Fibroblast of mammary gland (primary cell): ENCODE measurements at regions not wholly inside any gene's neighbourhood (a gene's known extent, or its start where the extent isn't known, plus 50 kb on each side); places are given as distances from the start of the nearest gene placed in this dataset.

Experiments
- DNase-seq: peaks from one replicate; pipeline ENCODE4 v3.0.0-alpha.2; 2010; ENCODE audit warnings: low read depth
- H3K4me3 ChIP-seq: 2 replicates; pipeline ENCODE4 v1.5.1; 2011; ENCODE audit warnings: low read depth, mild to moderate bottlenecking, low read length, moderate library complexity; ENCODE audit not compliant: control insufficient read depth
- CTCF ChIP-seq: conservative IDR thresholded peaks from 2 replicates; pipeline ENCODE4 v1.5.1; 2011; ENCODE audit warnings: low read depth, low read length, inconsistent platforms; ENCODE audit not compliant: control insufficient read depth, insufficient read depth

- DNase-seq = no peak
- H3K4me3 ChIP-seq = no peak overlapping the region
- TF ChIP-seq CTCF = no peak
These were observed 214.8 kb upstream of the RAB6C start for GRCh38 chr2:129764376-129765325.

- TF ChIP-seq CTCF = no peak
- no peak overlapping the region for H3K4me3 ChIP-seq
- DNase-seq = no peak
These were observed 214.2 kb upstream of the RAB6C start for GRCh38 chr2:129765326-129765677.

- DNase-seq = no peak
- no peak for TF ChIP-seq CTCF
- H3K4me3 ChIP-seq = no peak overlapping the region
These were observed 213.7 kb upstream of the RAB6C start for GRCh38 chr2:129765678-129766351.

GRCh38 chr2:129766374-129766993 lies 213.0 kb upstream of the RAB6C start:
- no peak for DNase-seq
- no peak for TF ChIP-seq CTCF
- H3K4me3 ChIP-seq = no peak overlapping the region

GRCh38 chr2:129767346-129768035 lies 212.0 kb upstream of the RAB6C start:
- TF ChIP-seq CTCF = no peak
- DNase-seq = no peak
- no peak overlapping the region for H3K4me3 ChIP-seq

GRCh38 chr2:129768036-129768386 lies 211.5 kb upstream of the RAB6C start:
- TF ChIP-seq CTCF = no peak

More at GRCh38 chr2:129768036-129768386, 211.5 kb upstream of the RAB6C start:
- no peak overlapping the region for H3K4me3 ChIP-seq
- no peak for DNase-seq
